ENCODE measurements at regions not wholly inside any gene's neighbourhood (a gene's known extent, or its start where the extent isn't known, plus 50 kb on each side); places are given as distances from the start of the nearest gene placed in this dataset.

DNA sequence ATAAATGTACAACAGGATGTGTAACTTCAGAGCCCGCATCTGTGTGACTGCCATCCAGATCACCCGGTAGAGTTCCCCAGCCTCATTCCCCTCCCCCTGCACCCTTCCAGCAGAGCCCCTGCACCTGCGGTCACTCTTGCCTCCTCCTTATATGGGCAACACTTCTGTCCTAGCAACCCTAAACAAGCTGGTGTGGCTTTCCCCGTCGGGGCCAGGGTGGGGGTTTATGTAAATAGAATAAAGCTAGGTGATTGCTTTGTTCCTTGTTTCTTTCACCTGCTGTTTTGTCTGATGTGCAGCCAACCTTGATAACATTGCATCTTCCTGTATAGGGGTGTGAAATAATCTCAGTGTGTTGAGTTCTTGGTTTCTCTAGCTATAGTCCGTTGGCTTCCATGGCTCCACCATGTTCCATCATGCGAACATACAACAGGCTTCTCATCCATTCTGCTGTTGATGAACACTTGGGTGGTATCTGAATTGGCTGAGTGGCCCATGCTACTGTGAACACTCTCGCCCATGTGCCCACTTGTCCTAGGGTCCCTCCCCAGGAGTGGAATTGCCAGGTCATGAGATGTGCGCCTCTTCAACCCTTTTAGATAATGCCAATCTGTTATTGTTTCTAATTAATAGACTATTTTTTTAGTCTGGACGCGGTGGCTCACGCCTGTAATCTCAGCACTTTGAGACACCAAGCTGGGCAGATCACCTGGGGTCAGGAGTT lies 102.2 kb downstream of the KIF26A start:
- Histone ChIP-seq H3K4me2 (ENCODE audit: low read length) (no peak overlapping the region), H3K79me2 (replicated peaks; ENCODE audit: insufficient read depth, low read length) (no peaks in the 10 kb centered on the region), H3K36me3 (ENCODE audit: insufficient read depth, low read length) (no peaks in the 10 kb centered on the region), H2AFZ (ENCODE audit: low read depth, low read length) (no peak overlapping the region), H4K20me1 (ENCODE audit: insufficient read depth) (no peaks in the 10 kb centered on the region), H3K9me3 (ENCODE audit: low read length) (peaks cover 7% of the 10 kb centered on the region), H3K27ac (ENCODE audit: low read length) (no peak overlapping the region), H3K9me2 (ENCODE audit: insufficient read depth, low read length) (no peaks in the 10 kb centered on the region), H3F3A (ENCODE audit: insufficient read depth, low read length, poor library complexity, severe bottlenecking) (no peaks in the 10 kb centered on the region), H3K4me3 (ENCODE audit: low read length) (no peak overlapping the region), H3K9ac (ENCODE audit: low read length) (no peak overlapping the region), H3K27me3 (ENCODE audit: insufficient read depth, low read depth, low read length) (no peaks in the 10 kb centered on the region)
- no peak for TF ChIP-seq SMC3 (conservative IDR thresholded peaks at IDR 0.05; ENCODE audit: poor library complexity)
- TF ChIP-seq TAF1 (IDR thresholded peaks at IDR 0.05; ENCODE audit: low read depth), result no peak
- TF ChIP-seq POLR2AphosphoS5 (IDR thresholded peaks at IDR 0.05), result no peak

DNA sequence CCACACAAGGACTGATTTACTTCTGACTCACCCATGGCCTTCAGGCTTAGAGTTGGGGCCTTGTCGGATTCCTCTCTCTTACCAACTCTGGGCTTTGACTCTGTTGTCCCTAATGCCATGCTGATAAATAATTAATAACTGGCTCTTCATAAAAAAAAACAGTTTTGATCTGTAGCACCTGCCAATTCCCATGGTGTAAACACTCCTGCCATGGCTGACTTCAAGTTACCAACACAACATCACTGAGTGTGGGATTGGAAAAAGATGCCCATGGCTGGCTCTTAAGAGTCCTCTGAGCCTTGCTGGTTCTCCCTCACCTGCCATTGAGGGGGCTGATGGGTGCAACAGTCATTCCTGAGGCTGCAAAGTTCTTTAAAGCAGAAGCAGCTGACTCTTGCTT lies 104.8 kb downstream of the KIF26A start:
- Histone ChIP-seq H3K9ac (ENCODE audit: low read length) (no peak overlapping the region), H4K20me1 (ENCODE audit: insufficient read depth) (no peaks in the 10 kb centered on the region), H3K9me3 (ENCODE audit: low read length) (peaks cover 8% of the 10 kb centered on the region), H2AFZ (ENCODE audit: low read depth, low read length) (no peak overlapping the region), H3K36me3 (ENCODE audit: insufficient read depth, low read length) (no peaks in the 10 kb centered on the region), H3K27me3 (ENCODE audit: insufficient read depth, low read depth, low read length) (no peaks in the 10 kb centered on the region), H3K9me2 (ENCODE audit: insufficient read depth, low read length) (no peaks in the 10 kb centered on the region), H3K4me2 (ENCODE audit: low read length) (no peak overlapping the region), H3K27ac (ENCODE audit: low read length) (no peak overlapping the region), H3K79me2 (replicated peaks; ENCODE audit: insufficient read depth, low read length) (no peaks in the 10 kb centered on the region), H3F3A (ENCODE audit: insufficient read depth, low read length, poor library complexity, severe bottlenecking) (no peaks in the 10 kb centered on the region), H3K4me3 (ENCODE audit: low read length) (no peak overlapping the region)
- TF ChIP-seq, protein P1, sequence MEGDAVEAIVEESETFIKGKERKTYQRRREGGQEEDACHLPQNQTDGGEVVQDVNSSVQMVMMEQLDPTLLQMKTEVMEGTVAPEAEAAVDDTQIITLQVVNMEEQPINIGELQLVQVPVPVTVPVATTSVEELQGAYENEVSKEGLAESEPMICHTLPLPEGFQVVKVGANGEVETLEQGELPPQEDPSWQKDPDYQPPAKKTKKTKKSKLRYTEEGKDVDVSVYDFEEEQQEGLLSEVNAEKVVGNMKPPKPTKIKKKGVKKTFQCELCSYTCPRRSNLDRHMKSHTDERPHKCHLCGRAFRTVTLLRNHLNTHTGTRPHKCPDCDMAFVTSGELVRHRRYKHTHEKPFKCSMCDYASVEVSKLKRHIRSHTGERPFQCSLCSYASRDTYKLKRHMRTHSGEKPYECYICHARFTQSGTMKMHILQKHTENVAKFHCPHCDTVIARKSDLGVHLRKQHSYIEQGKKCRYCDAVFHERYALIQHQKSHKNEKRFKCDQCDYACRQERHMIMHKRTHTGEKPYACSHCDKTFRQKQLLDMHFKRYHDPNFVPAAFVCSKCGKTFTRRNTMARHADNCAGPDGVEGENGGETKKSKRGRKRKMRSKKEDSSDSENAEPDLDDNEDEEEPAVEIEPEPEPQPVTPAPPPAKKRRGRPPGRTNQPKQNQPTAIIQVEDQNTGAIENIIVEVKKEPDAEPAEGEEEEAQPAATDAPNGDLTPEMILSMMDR (IDR thresholded peaks at IDR 0.05; ENCODE audit: poor library complexity, severe bottlenecking), result no peak
- TF ChIP-seq EZH2 (IDR thresholded peaks at IDR 0.05; ENCODE audit: borderline replicate concordance, insufficient read depth, low read length, poor library complexity, severe bottlenecking) (no peak), SMC3 (conservative IDR thresholded peaks at IDR 0.05; ENCODE audit: poor library complexity) (no peak), TAF1 (IDR thresholded peaks at IDR 0.05; ENCODE audit: low read depth) (no peak), MXI1 (conservative IDR thresholded peaks at IDR 0.05; ENCODE audit: poor library complexity, severe bottlenecking) (no peak), RAD21 (conservative IDR thresholded peaks at IDR 0.05) (no peak), POLR2AphosphoS5 (IDR thresholded peaks at IDR 0.05) (no peak), EP300 (conservative IDR thresholded peaks at IDR 0.05; ENCODE audit: poor library complexity, severe bottlenecking) (no peak)
- TF ChIP-seq, protein P2, sequence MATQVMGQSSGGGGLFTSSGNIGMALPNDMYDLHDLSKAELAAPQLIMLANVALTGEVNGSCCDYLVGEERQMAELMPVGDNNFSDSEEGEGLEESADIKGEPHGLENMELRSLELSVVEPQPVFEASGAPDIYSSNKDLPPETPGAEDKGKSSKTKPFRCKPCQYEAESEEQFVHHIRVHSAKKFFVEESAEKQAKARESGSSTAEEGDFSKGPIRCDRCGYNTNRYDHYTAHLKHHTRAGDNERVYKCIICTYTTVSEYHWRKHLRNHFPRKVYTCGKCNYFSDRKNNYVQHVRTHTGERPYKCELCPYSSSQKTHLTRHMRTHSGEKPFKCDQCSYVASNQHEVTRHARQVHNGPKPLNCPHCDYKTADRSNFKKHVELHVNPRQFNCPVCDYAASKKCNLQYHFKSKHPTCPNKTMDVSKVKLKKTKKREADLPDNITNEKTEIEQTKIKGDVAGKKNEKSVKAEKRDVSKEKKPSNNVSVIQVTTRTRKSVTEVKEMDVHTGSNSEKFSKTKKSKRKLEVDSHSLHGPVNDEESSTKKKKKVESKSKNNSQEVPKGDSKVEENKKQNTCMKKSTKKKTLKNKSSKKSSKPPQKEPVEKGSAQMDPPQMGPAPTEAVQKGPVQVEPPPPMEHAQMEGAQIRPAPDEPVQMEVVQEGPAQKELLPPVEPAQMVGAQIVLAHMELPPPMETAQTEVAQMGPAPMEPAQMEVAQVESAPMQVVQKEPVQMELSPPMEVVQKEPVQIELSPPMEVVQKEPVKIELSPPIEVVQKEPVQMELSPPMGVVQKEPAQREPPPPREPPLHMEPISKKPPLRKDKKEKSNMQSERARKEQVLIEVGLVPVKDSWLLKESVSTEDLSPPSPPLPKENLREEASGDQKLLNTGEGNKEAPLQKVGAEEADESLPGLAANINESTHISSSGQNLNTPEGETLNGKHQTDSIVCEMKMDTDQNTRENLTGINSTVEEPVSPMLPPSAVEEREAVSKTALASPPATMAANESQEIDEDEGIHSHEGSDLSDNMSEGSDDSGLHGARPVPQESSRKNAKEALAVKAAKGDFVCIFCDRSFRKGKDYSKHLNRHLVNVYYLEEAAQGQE (IDR thresholded peaks at IDR 0.05; ENCODE audit: borderline replicate concordance), result no peak
